IMR-90 (cell line): ENCODE measurements at regions not wholly inside any gene's neighbourhood (a gene's known extent, or its start where the extent isn't known, plus 50 kb on each side); places are given as distances from the start of the nearest gene placed in this dataset.

Experiments
- ATAC-seq: fragments of 200-7000 bp; cut with Tn5 transposase; 2 replicates; pipeline ENCODE4 v1.9.1; 2020; ENCODE audit warnings: low read depth, mild to moderate bottlenecking, moderate library complexity
- BruUV-seq: library from RNA; stranded (reverse); fragments of 400-500 nt; replicated peaks from 2 replicates; lab custom pipeline; 2021; lab: Mats Ljungman, UMichigan
- CTCF ChIA-PET: fragments of 300-600 bp; formaldehyde crosslinking; extraction: SDS; loops from one replicate; lab custom pipeline; 2021; ENCODE audit warnings: antibody characterized with exemption; lab: Yijun Ruan, JAX
- POLR2A ChIA-PET: fragments of 300-600 bp; sonication (Branson Sonifier 250); formaldehyde crosslinking; loops from one replicate; lab custom pipeline; 2022; ENCODE audit warnings: antibody characterized with exemption; ENCODE audit not compliant: unreplicated experiment; lab: Charles Lee
- DNase-seq: peaks from one replicate; pipeline ENCODE4 v3.0.0; 2013
- H2AFZ ChIP-seq: replicated peaks from 2 replicates; pipeline ENCODE3; 2013; ENCODE audit warnings: low read length, mild to moderate bottlenecking; ENCODE audit not compliant: poor library complexity
- H2AK5ac ChIP-seq: 2 replicates; pipeline ENCODE4 v1.6.1; 2013; ENCODE audit warnings: low read depth, low read length, inconsistent platforms
- H2AK9ac ChIP-seq: replicated peaks from 2 replicates; pipeline ENCODE3; 2013; ENCODE audit warnings: mild to moderate bottlenecking, low read depth, low read length, moderate library complexity; ENCODE audit not compliant: poor library complexity
- H2BK120ac ChIP-seq: 2 replicates; pipeline ENCODE4 v1.6.1; 2013; ENCODE audit warnings: low read depth, low read length, inconsistent platforms
- H2BK15ac ChIP-seq: 3 replicates; pipeline ENCODE4 v1.6.1; 2013; ENCODE audit warnings: low read depth, low read length, inconsistent platforms
- H2BK20ac ChIP-seq: 2 replicates; pipeline ENCODE4 v1.6.1; 2013; ENCODE audit warnings: low read depth, mild to moderate bottlenecking, inconsistent platforms, low read length, moderate library complexity
- H2BK5ac ChIP-seq: 2 replicates; pipeline ENCODE4 v1.6.1; 2013; ENCODE audit warnings: mild to moderate bottlenecking, low read depth, low read length, inconsistent platforms; ENCODE audit not compliant: poor library complexity, severe bottlenecking
- H3K14ac ChIP-seq: replicated peaks from 2 replicates; pipeline ENCODE4 v1.6.1; 2013; ENCODE audit warnings: low read depth, low read length, inconsistent platforms
- H3K18ac ChIP-seq: 2 replicates; pipeline ENCODE4 v1.6.1; 2013; ENCODE audit warnings: low read depth, low read length, control low read depth
- H3K23ac ChIP-seq: 2 replicates; pipeline ENCODE4 v1.6.1; 2013; ENCODE audit warnings: low read depth, low read length, inconsistent platforms
- H3K27ac ChIP-seq: 2 replicates; pipeline ENCODE4 v1.5.1; 2013; ENCODE audit warnings: mild to moderate bottlenecking, control low read depth, low read length; ENCODE audit not compliant: insufficient read depth
- H3K27me3 ChIP-seq: 2 replicates; pipeline ENCODE4 v1.6.1; 2013; ENCODE audit warnings: low read length; ENCODE audit not compliant: control insufficient read depth, insufficient read depth
- H3K36me3 ChIP-seq: 2 replicates; pipeline ENCODE4 v1.6.1; 2013; ENCODE audit warnings: low read length, mixed read lengths; ENCODE audit not compliant: control insufficient read depth, insufficient read depth
- H3K4ac ChIP-seq: 2 replicates; pipeline ENCODE4 v1.6.1; 2013; ENCODE audit warnings: low read depth, low read length, inconsistent platforms
- H3K4me1 ChIP-seq: 2 replicates; pipeline ENCODE4 v1.6.1; 2013; ENCODE audit warnings: low read length, mixed read lengths; ENCODE audit not compliant: control insufficient read depth, insufficient read depth
- H3K4me2 ChIP-seq: 2 replicates; pipeline ENCODE4 v1.6.1; 2013; ENCODE audit warnings: low read depth, mild to moderate bottlenecking, control low read depth, low read length, moderate library complexity
- H3K4me3 ChIP-seq: 2 replicates; pipeline ENCODE4 v1.5.1; 2013; ENCODE audit warnings: low read depth, mild to moderate bottlenecking, control low read depth, low read length, moderate library complexity; ENCODE audit not compliant: insufficient read depth
- H3K56ac ChIP-seq: 2 replicates; pipeline ENCODE4 v1.6.1; 2013; ENCODE audit warnings: low read length, inconsistent platforms; ENCODE audit not compliant: insufficient read depth; ENCODE audit errors: extremely low read depth
- H3K79me1 ChIP-seq, 2 experiments: 2 replicates each; pipeline ENCODE4 v1.6.1; 2013; ENCODE audit warnings: low read length in 2 of 2, inconsistent platforms in 1 of 2, low read depth in 1 of 2
- H3K9ac ChIP-seq: 2 replicates; pipeline ENCODE4 v1.6.1; 2013; ENCODE audit warnings: low read depth, low read length, control low read depth
- H3K9me1 ChIP-seq: 2 replicates; pipeline ENCODE4 v1.6.1; 2013; ENCODE audit warnings: low read length, inconsistent platforms; ENCODE audit not compliant: insufficient read depth
- H3K9me3 ChIP-seq: 2 replicates; pipeline ENCODE4 v1.6.1; 2013; ENCODE audit warnings: low read length; ENCODE audit not compliant: control insufficient read depth, insufficient read depth
- H4K20me1 ChIP-seq: 2 replicates; pipeline ENCODE4 v1.6.1; 2013; ENCODE audit warnings: low read length, inconsistent platforms; ENCODE audit not compliant: insufficient read depth
- H4K5ac ChIP-seq: 2 replicates; pipeline ENCODE4 v1.6.1; 2013; ENCODE audit warnings: mild to moderate bottlenecking, low read depth, low read length, control low read depth
- H4K8ac ChIP-seq, 2 experiments: 2 replicates each; pipeline ENCODE4 v1.6.1; 2013; ENCODE audit warnings: low read depth in 2 of 2, low read length in 2 of 2, control low read depth in 1 of 2, inconsistent platforms in 1 of 2
- H4K91ac ChIP-seq: 2 replicates; pipeline ENCODE4 v1.6.1; 2013; ENCODE audit warnings: low read depth, low read length, inconsistent platforms; ENCODE audit not compliant: insufficient read depth
- ELK1 ChIP-seq: fragments of 150-350 bp; IDR thresholded peaks from 2 replicates; pipeline ENCODE4 v1.6.1; 2016; ENCODE audit warnings: low read depth, mild to moderate bottlenecking, low read length, moderate library complexity, borderline replicate concordance
- FOS ChIP-seq: fragments of 150-350 bp; IDR thresholded peaks from 2 replicates; pipeline ENCODE4 v1.6.1; 2016; ENCODE audit warnings: low read depth, low read length
- RFX5 ChIP-seq: IDR thresholded peaks from 2 replicates; pipeline ENCODE4 v1.8.0; 2012; ENCODE audit warnings: low read depth, mild to moderate bottlenecking, low read length, moderate library complexity
- WGBS, 2 experiments: methylation state at CpG; one replicate each; pipeline versions ENCODE4 v1.1.5 to v1.1.7; 2013; ENCODE audit warnings: missing lambda C conversion rate in 2 of 2; ENCODE audit not compliant: insufficient read length in 1 of 2; ENCODE audit errors: extremely low coverage in 2 of 2; 5-methylcytosine and 5-hydroxymethylcytosine counted together
- dilution Hi-C: fragments of 300-500 bp; cut with HindIII; formaldehyde crosslinking; loops from one replicate; pipeline ENCODE4 v1.14.3; 2018; ENCODE audit warnings: low sequenced_read_pairs; ENCODE audit not compliant: unreplicated experiment
- in situ Hi-C: fragments of 300-500 bp; cut with MboI; formaldehyde crosslinking; loops from 3 replicates; pipeline ENCODE4 v1.14.3; 2019; ENCODE audit warnings: low sequenced_read_pairs, inconsistent platforms, mixed read lengths
- intact Hi-C: fragments of 100-400 bp; cut with micrococcal nuclease; formaldehyde crosslinking; loops from 2 replicates; pipeline ENCODE4 v1.10.0; 2022

GRCh38 chr11:107202241-107202640, 184.0 kb upstream of the GUCY1A2 start:
- H4K91ac ChIP-seq, result no peak overlapping the region
- no peak overlapping the region for H2BK5ac ChIP-seq
- H3K23ac ChIP-seq, result no peak overlapping the region
- dilution Hi-C loops, result no loop called here
- no peaks in the 10 kb centered on the region for H3K9me1 ChIP-seq
- no peak overlapping the region for H3K27ac ChIP-seq
- no peaks in the 10 kb centered on the region for H3K79me1 ChIP-seq
- no peak overlapping the region for H2BK15ac ChIP-seq
- H3K56ac ChIP-seq, result no peak overlapping the region
- no peak overlapping the region for H2BK20ac ChIP-seq
- H3K4me3 ChIP-seq, result no peak overlapping the region
- H4K5ac ChIP-seq, result no peak overlapping the region
- no peak overlapping the region for H2BK120ac ChIP-seq
- no peak overlapping the region for H2AK5ac ChIP-seq
- ATAC-seq (no peak), DNase-seq (no peak)
- ChIA-PET POLR2A (interaction anchor here (0.8 kb wide), 1 partner anchor 20 kb away, joined by 3 read pairs; no protein-coding TSS in a partner anchor), CTCF (no interaction called here)
- H2AK9ac ChIP-seq, result no peak overlapping the region
- no peak overlapping the region for H3K9ac ChIP-seq
- in situ Hi-C loops, result no loop called here
- no peak overlapping the region for H3K4ac ChIP-seq
- no CpG with 5 or more reads among the region's 3 CpGs for WGBS, 2 experiments
- H3K9me3 ChIP-seq, result peaks cover 2% of the 10 kb centered on the region; the same call in 1 of the 2 replicates
- H3K4me1 ChIP-seq, result no peaks in the 10 kb centered on the region
- TF ChIP-seq FOS, result no peak
- no peak for TF ChIP-seq RFX5
- no peak for TF ChIP-seq ELK1
- no peaks in the 10 kb centered on the region for H4K20me1 ChIP-seq
- no peak overlapping the region for H3K18ac ChIP-seq
- no peaks in the 10 kb centered on the region for H3K27me3 ChIP-seq
- no peak overlapping the region for H3K14ac ChIP-seq
- H3K36me3 ChIP-seq, result no peaks in the 10 kb centered on the region
- H4K8ac ChIP-seq, result no peak overlapping the region
- no peak overlapping the region for H2AFZ ChIP-seq
- no peak overlapping the region for H3K4me2 ChIP-seq
- intact Hi-C loops, result no loop called here
- no TSS peak for BruUV-seq
